GM12865 (cell line): ENCODE measurements at regions not wholly inside any gene's neighbourhood (a gene's known extent, or its start where the extent isn't known, plus 50 kb on each side); places are given as distances from the start of the nearest gene placed in this dataset.
A peak's percentile ranks its signal among the peaks of the same experiment; 100 is the strongest.

Source experiments
- DNase-seq: peaks from one replicate; pipeline ENCODE4 v3.0.0; 2010; ENCODE audit warnings: low read depth
- H3K4me3 ChIP-seq: 2 replicates; pipeline ENCODE4 v1.5.1; 2011; ENCODE audit warnings: mild to moderate bottlenecking, low read depth, low read length, control low read depth
- CTCF ChIP-seq: IDR thresholded peaks from 2 replicates; pipeline ENCODE4 v1.5.1; 2011; ENCODE audit warnings: low read length, control low read depth, low read depth, inconsistent platforms; ENCODE audit not compliant: insufficient read depth; ENCODE audit errors: missing control alignments

- no peak overlapping the region for H3K4me3 ChIP-seq
- TF ChIP-seq CTCF = no peak
Observed at GRCh38 chr9:71333321-71333720, 211.9 kb upstream of the TRPM3 start.

DNA sequence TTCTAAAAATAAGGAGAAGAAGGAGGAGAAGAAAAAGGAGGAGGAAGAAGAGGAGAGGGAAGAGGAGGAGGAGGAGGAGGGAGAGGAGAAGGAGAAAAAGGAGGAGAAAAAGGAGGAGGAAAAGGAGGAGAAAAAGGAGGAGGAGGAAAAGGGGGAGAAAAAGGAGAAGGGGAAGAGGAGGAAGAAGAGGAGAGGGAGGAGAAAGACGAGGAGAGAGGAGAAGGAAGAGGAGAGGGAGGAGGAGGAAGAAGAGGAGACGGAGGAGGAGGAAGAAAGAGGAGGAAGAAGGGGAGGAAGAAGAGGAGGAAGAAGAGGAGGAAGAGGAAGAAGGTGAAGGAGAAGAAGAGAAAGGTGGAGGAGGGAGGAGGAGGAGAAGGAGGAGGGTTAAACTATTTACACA lies 210.2 kb upstream of the TRPM3 start:
- DNase-seq = no peak
- no peak overlapping the region for H3K4me3 ChIP-seq
- no peak for TF ChIP-seq CTCF

More at GRCh38 chr9:71333321-71333720, 211.9 kb upstream of the TRPM3 start:
- no peak for DNase-seq

GRCh38 chr9:71329873-71330272 lies 208.5 kb upstream of the TRPM3 start:
- DNase-seq = no peak
- no peak for TF ChIP-seq CTCF
- H3K4me3 ChIP-seq = no peak overlapping the region

GRCh38 chr9:71326360-71326759 lies 204.9 kb upstream of the TRPM3 start:
- H3K4me3 ChIP-seq = no peak overlapping the region
- TF ChIP-seq CTCF = no peak
- no peak for DNase-seq

- no peak for DNase-seq
- H3K4me3 ChIP-seq = no peak overlapping the region
- TF ChIP-seq CTCF = no peak
Observed at GRCh38 chr9:71323357-71323756, 201.9 kb upstream of the TRPM3 start.

DNA sequence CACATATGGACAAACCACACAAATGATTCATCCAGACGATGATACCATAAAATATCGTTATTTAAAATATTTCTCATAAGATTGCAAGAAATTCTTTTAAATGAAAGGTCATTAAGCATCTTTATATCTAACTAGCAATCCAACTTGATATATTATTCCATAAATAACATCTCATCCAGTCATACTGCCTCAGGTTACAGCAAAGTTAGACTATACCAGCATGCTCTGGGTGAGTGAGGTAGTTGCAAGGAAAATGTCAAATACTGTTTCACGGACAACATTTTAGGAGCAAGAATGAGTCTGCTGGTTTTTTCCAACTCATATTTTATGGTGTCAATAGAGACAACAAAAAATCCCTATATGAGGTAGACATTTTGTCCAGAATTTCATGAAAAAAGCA lies 200.9 kb upstream of the TRPM3 start:
- no peak for DNase-seq
- TF ChIP-seq CTCF = no peak

GRCh38 chr9:71308454-71308853 lies 187.0 kb upstream of the TRPM3 start:
- no peak for TF ChIP-seq CTCF
- no peak overlapping the region for H3K4me3 ChIP-seq
- DNase-seq = peak; percentile 36

More for the DNA sequence above, 200.9 kb upstream of the TRPM3 start:
- H3K4me3 ChIP-seq = no peak overlapping the region
